Stomach (tissue), 4 donors: ENCODE measurements at regions not wholly inside any gene's neighbourhood (a gene's known extent, or its start where the extent isn't known, plus 50 kb on each side); places are given as distances from the start of the nearest gene placed in this dataset.

Experiments
- CTCF ChIP-seq, 7 experiments: fragments of 450-650 bp in 4 of 7; fragments of 200-600 bp in 3 of 7; sonication (generic) in 3 of 7; IDR thresholded peaks; one replicate each; pipeline ENCODE4 v1.5.1; 2016 to 2019; ENCODE audit warnings: antibody characterized with exemption in 7 of 7, control low read depth in 2 of 7, mild to moderate bottlenecking in 1 of 7
- POLR2A ChIP-seq, 4 donors: fragments of 450-650 bp; IDR thresholded peaks; one replicate each; pipeline ENCODE4 v1.6.1; 2016; ENCODE audit warnings: antibody characterized with exemption in 4 of 4, control low read depth in 2 of 4, mild to moderate bottlenecking in 1 of 4, moderate library complexity in 1 of 4

- TF ChIP-seq CTCF (IDR thresholded peaks at IDR 0.05), result no peak
- TF ChIP-seq POLR2A (IDR thresholded peaks at IDR 0.05), result no peak
These were observed 407.3 kb downstream of the GBE1 start for GRCh38 chr3:81354119-81354518.
